CD4-positive, alpha-beta T cell (primary cell): ENCODE measurements at regions not wholly inside any gene's neighbourhood (a gene's known extent, or its start where the extent isn't known, plus 50 kb on each side); places are given as distances from the start of the nearest gene placed in this dataset.

Experiments
- ATAC-seq: fragments of 200-7000 bp; cut with Tn5 transposase; one replicate; pipeline ENCODE4 v1.10.0; 2022; ENCODE audit warnings: mild to moderate bottlenecking; ENCODE audit not compliant: poor library complexity
- CTCF ChIA-PET: fragments of 350-600 bp; sonication (Branson Sonifier 250); formaldehyde crosslinking; loops from one replicate; lab custom pipeline; 2021; ENCODE audit warnings: antibody characterized with exemption, inconsistent platforms; lab: Charles Lee
- POLR2A ChIA-PET: fragments of 350-600 bp; sonication (Branson Sonifier 250); formaldehyde crosslinking; loops from one replicate; lab custom pipeline; 2021; ENCODE audit warnings: antibody characterized with exemption, inconsistent platforms; lab: Charles Lee
- DNase-seq, 14 experiments: peaks; one replicate each; pipeline ENCODE4 v3.0.0-alpha.2; 2013 to 2020; ENCODE audit warnings: mixed read lengths in 2 of 14
- H3K27ac ChIP-seq, 2 donors: one replicate each; pipeline versions ENCODE4 v1.5.1 to v1.7.0; 2013; ENCODE audit warnings: low read length in 2 of 2, low read depth in 1 of 2, mild to moderate bottlenecking in 1 of 2
- H3K27me3 ChIP-seq, 2 experiments: 1 replicate in 1 of 2; 2 replicates in 1 of 2; pipeline versions ENCODE4 v1.6.1 to v1.7.0; 2013; ENCODE audit warnings: low read length in 2 of 2, control low read depth in 1 of 2, mild to moderate bottlenecking in 1 of 2, moderate library complexity in 1 of 2; ENCODE audit not compliant: insufficient read depth in 2 of 2, control insufficient read depth in 1 of 2
- H3K36me3 ChIP-seq: one replicate; pipeline ENCODE4 v1.6.1; 2013; ENCODE audit warnings: low read length, control low read depth; ENCODE audit not compliant: insufficient read depth
- H3K4me1 ChIP-seq: one replicate; pipeline ENCODE4 v1.6.1; 2013; ENCODE audit warnings: low read length, control low read depth; ENCODE audit not compliant: insufficient read depth
- H3K4me3 ChIP-seq: one replicate; pipeline ENCODE4 v1.5.1; 2013; ENCODE audit warnings: mild to moderate bottlenecking, low read length, moderate library complexity
- H3K9me3 ChIP-seq, 2 experiments: 1 replicate in 1 of 2; 2 replicates in 1 of 2; pipeline versions ENCODE4 v1.6.1 to v1.7.0; 2013; ENCODE audit warnings: low read length in 2 of 2, mild to moderate bottlenecking in 2 of 2, control low read depth in 1 of 2, moderate library complexity in 1 of 2; ENCODE audit not compliant: control insufficient read depth in 1 of 2, insufficient read depth in 1 of 2
- H3K27ac Mint-ChIP-seq: one replicate; pipeline ENCODE4 v1.8.0; 2020; ENCODE audit warnings: mixed read lengths
- H3K27me3 Mint-ChIP-seq: one replicate; pipeline ENCODE4 v1.8.0; 2021; ENCODE audit warnings: mixed read lengths
- H3K36me3 Mint-ChIP-seq: one replicate; pipeline ENCODE4 v1.8.0; 2021; ENCODE audit warnings: low read depth, mixed read lengths
- H3K4me1 Mint-ChIP-seq: one replicate; pipeline ENCODE4 v1.8.0; 2021; ENCODE audit warnings: low read depth, mixed read lengths
- H3K4me3 Mint-ChIP-seq: one replicate; pipeline ENCODE4 v1.8.0; 2020; ENCODE audit warnings: mild to moderate bottlenecking, mixed read lengths
- H3K9me3 Mint-ChIP-seq: one replicate; pipeline ENCODE4 v1.8.0; 2020; ENCODE audit warnings: mixed read lengths
- intact Hi-C, 2 experiments: fragments of 100-400 bp; cut with DNase I in 1 of 2; cut with micrococcal nuclease in 1 of 2; formaldehyde crosslinking; loops; one replicate each; pipeline versions ENCODE4 v1.15.1 to v1.9.0; 2023 to 2025; cut with DNase I, micrococcal nuclease
- TF ChIP-seq, protein P1 (sequence below): fragments of 200-600 bp; IDR thresholded peaks from one replicate; pipeline ENCODE4 v1.8.0; 2022; ENCODE audit warnings: antibody characterized with exemption, mild to moderate bottlenecking

DNA sequence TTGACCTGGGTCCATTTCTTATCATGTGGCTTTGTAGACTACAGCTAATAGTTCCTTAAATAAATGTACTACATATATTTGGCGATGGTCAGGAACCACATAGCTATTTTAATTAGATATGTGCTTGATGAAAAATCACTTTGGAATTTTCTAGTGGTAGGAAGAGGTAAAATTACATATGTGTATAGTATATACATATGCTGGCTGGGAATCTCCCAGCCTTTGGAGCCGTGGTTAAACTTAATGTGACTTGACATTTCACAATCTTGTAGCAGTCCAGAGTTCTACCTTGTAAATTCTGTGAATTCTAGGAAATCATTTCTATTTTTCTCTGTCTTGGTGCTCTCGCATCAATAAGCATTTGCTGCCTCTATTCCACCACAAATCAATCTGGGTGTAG is 565.0 kb downstream of the DMRTA1 start:
- CTCF ChIA-PET: no interaction called here
- H3K36me3 ChIP-seq: no peaks in the 10 kb centered on the region
- H3K27me3 ChIP-seq: no peaks in the 10 kb centered on the region
- Mint-ChIP-seq H3K9me3 (no peaks in the 10 kb centered on the region), H3K4me1 (no peaks in the 10 kb centered on the region), H3K36me3 (no peaks in the 10 kb centered on the region), H3K4me3 (no peak overlapping the region), H3K27me3 (no peaks in the 10 kb centered on the region), H3K27ac (no peak overlapping the region)
- H3K9me3 ChIP-seq: peaks cover 0 to 3% of the 10 kb centered on the region in 2 experiments
- H3K27ac ChIP-seq: no peak overlapping the region
- intact Hi-C loops: no loop called here
- POLR2A ChIA-PET: no interaction called here
- no peak for ATAC-seq
- no peak for DNase-seq
- no peak overlapping the region for H3K4me3 ChIP-seq
- TF ChIP-seq, protein P1, sequence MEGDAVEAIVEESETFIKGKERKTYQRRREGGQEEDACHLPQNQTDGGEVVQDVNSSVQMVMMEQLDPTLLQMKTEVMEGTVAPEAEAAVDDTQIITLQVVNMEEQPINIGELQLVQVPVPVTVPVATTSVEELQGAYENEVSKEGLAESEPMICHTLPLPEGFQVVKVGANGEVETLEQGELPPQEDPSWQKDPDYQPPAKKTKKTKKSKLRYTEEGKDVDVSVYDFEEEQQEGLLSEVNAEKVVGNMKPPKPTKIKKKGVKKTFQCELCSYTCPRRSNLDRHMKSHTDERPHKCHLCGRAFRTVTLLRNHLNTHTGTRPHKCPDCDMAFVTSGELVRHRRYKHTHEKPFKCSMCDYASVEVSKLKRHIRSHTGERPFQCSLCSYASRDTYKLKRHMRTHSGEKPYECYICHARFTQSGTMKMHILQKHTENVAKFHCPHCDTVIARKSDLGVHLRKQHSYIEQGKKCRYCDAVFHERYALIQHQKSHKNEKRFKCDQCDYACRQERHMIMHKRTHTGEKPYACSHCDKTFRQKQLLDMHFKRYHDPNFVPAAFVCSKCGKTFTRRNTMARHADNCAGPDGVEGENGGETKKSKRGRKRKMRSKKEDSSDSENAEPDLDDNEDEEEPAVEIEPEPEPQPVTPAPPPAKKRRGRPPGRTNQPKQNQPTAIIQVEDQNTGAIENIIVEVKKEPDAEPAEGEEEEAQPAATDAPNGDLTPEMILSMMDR: no peak
- no peaks in the 10 kb centered on the region for H3K4me1 ChIP-seq

DNA sequence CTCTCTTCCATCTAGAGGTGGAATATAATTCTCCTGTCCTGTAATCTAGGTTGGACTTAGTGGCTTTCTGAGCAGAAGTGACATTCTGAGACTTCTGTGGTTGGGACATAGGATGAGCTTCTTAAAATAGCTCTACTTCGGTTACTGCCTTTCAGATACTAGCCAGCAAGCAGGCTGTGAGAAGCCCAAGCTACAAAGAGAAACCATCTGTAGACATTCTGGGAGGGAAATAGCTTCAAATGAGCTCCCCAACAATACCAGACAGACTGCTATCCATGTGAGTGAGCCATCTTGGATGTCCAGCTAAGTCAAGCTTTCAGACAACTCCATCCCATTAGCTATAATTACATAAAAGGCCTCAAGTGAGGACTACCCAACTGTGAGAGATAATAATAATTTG is 568.9 kb downstream of the DMRTA1 start:
- TF ChIP-seq, protein P1: no peak
- H3K36me3 Mint-ChIP-seq: no peaks in the 10 kb centered on the region
- H3K4me1 Mint-ChIP-seq: no peaks in the 10 kb centered on the region
- no peak overlapping the region for H3K27ac ChIP-seq
- CTCF ChIA-PET: no interaction called here
- intact Hi-C loops: no loop called here
- no peaks in the 10 kb centered on the region for H3K4me1 ChIP-seq
- H3K27ac Mint-ChIP-seq: no peak overlapping the region
- H3K4me3 Mint-ChIP-seq: no peak overlapping the region
- H3K27me3 ChIP-seq: no peaks in the 10 kb centered on the region
- POLR2A ChIA-PET: no interaction called here
- ATAC-seq (no peak), DNase-seq (no peak)
- H3K27me3 Mint-ChIP-seq: no peaks in the 10 kb centered on the region
- H3K9me3 ChIP-seq: peaks cover 0 to 4% of the 10 kb centered on the region in 2 experiments
- H3K9me3 Mint-ChIP-seq: peaks cover 6% of the 10 kb centered on the region
- no peak overlapping the region for H3K4me3 ChIP-seq
- no peaks in the 10 kb centered on the region for H3K36me3 ChIP-seq

DNA sequence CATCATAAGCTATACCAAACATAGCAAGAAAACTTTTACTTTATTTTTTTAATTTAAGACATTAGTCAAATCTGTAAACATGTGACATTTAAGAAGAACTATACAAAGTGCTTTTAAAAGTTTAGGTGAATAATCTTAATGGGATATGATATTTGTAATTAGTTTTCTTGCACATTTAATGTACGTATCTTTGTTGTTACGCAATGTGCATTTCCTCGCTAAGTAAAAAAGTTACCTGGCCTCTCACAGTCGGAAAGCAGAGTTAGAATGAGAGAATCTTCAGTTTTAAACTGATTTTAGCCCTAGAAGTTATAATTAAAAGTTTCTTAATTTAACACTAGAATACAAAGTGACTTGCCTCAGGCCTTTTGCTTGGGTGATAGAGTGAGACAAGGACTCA is 589.8 kb downstream of the DMRTA1 start:
- DNase-seq (no peak), ATAC-seq (no peak)
- H3K4me1 Mint-ChIP-seq: no peaks in the 10 kb centered on the region
- ChIA-PET CTCF (no interaction called here), POLR2A (no interaction called here)
- H3K27me3 Mint-ChIP-seq: no peaks in the 10 kb centered on the region
- intact Hi-C loops: no loop called here
- H3K36me3 Mint-ChIP-seq: no peaks in the 10 kb centered on the region
- H3K27ac ChIP-seq: no peak overlapping the region
- no peak overlapping the region for H3K4me3 Mint-ChIP-seq
- TF ChIP-seq, protein P1: no peak
- H3K36me3 ChIP-seq: no peaks in the 10 kb centered on the region
- no peaks in the 10 kb centered on the region for H3K9me3 ChIP-seq
- no peaks in the 10 kb centered on the region for H3K4me1 ChIP-seq
- peaks cover 16% of the 10 kb centered on the region for H3K9me3 Mint-ChIP-seq
- H3K27me3 ChIP-seq: no peaks in the 10 kb centered on the region
- H3K4me3 ChIP-seq: no peak overlapping the region
- no peak overlapping the region for H3K27ac Mint-ChIP-seq
